GM23338 (cell line): ENCODE measurements at regions not wholly inside any gene's neighbourhood (a gene's known extent, or its start where the extent isn't known, plus 50 kb on each side); places are given as distances from the start of the nearest gene placed in this dataset.

ENCODE experiments used
- ATAC-seq: fragments of 200-7000 bp; cut with Tn5 transposase; 3 replicates; pipeline ENCODE4 v1.9.1; 2020
- DNase-seq: peaks from one replicate; pipeline ENCODE4 v3.0.0-alpha.2; 2015; ENCODE audit warnings: low spot score
- H2AFZ ChIP-seq: fragments of 200-600 bp; sonication (generic); 2 replicates; pipeline ENCODE4 v1.8.0; 2016; ENCODE audit warnings: antibody characterized with exemption, mild to moderate bottlenecking, moderate library complexity
- H3F3A ChIP-seq: fragments of 200-600 bp; sonication (generic); replicated peaks from 2 replicates; pipeline ENCODE4 v1.8.0; 2017; ENCODE audit warnings: antibody characterized with exemption, mixed run types, low read depth
- H3K27ac ChIP-seq: fragments of 200-600 bp; sonication (generic); 2 replicates; pipeline ENCODE4 v1.6.1; 2016; ENCODE audit warnings: low read depth
- H3K27me3 ChIP-seq: fragments of 200-600 bp; sonication (generic); 2 replicates; pipeline ENCODE4 v1.8.0; 2016; ENCODE audit warnings: mild to moderate bottlenecking, mixed run types, moderate library complexity; ENCODE audit not compliant: insufficient read depth
- H3K36me3 ChIP-seq: fragments of 200-600 bp; sonication (generic); 2 replicates; pipeline ENCODE4 v1.8.0; 2016; ENCODE audit warnings: mild to moderate bottlenecking; ENCODE audit not compliant: insufficient read depth
- H3K4me1 ChIP-seq: fragments of 200-600 bp; sonication (generic); 2 replicates; pipeline ENCODE4 v1.8.0; 2016; ENCODE audit warnings: mild to moderate bottlenecking, moderate library complexity; ENCODE audit not compliant: insufficient read depth
- H3K4me2 ChIP-seq: fragments of 200-600 bp; sonication (generic); 2 replicates; pipeline ENCODE4 v1.7.1; 2017; ENCODE audit warnings: mixed run types
- H3K4me3 ChIP-seq: fragments of 200-600 bp; sonication (generic); 2 replicates; pipeline ENCODE4 v1.6.1; 2016; ENCODE audit warnings: mixed run types
- H3K79me2 ChIP-seq: fragments of 200-600 bp; sonication (generic); replicated peaks from 2 replicates; pipeline ENCODE4 v1.8.0; 2017; ENCODE audit warnings: mild to moderate bottlenecking; ENCODE audit not compliant: insufficient read depth
- H3K9me2 ChIP-seq: fragments of 200-600 bp; sonication (generic); 2 replicates; pipeline ENCODE4 v1.8.0; 2017; ENCODE audit not compliant: insufficient read depth
- H4K20me1 ChIP-seq: fragments of 200-600 bp; sonication (generic); replicated peaks from 2 replicates; pipeline ENCODE4 v1.8.0; 2017; ENCODE audit warnings: mild to moderate bottlenecking; ENCODE audit not compliant: insufficient read depth
- H3K27ac Mint-ChIP-seq: 2 replicates; pipeline ENCODE4 v1.8.0; 2020; ENCODE audit warnings: inconsistent platforms, mild to moderate bottlenecking, moderate library complexity, mixed read lengths
- H3K27me3 Mint-ChIP-seq: 3 replicates; pipeline ENCODE4 v1.8.0; 2022; ENCODE audit warnings: low read depth, mild to moderate bottlenecking, moderate library complexity, mixed read lengths, inconsistent platforms; ENCODE audit not compliant: insufficient read depth, poor library complexity
- H3K36me3 Mint-ChIP-seq: 3 replicates; pipeline ENCODE4 v1.8.0; 2021; ENCODE audit warnings: low read depth, mild to moderate bottlenecking, inconsistent platforms, moderate library complexity, mixed read lengths
- H3K4me1 Mint-ChIP-seq: 3 replicates; pipeline ENCODE4 v1.8.0; 2020; ENCODE audit warnings: mild to moderate bottlenecking, inconsistent platforms, mixed read lengths
- H3K4me3 Mint-ChIP-seq: 3 replicates; pipeline ENCODE4 v1.8.0; 2021; ENCODE audit warnings: moderate library complexity, mild to moderate bottlenecking, inconsistent platforms, mixed read lengths
- H3K9me3 Mint-ChIP-seq: 3 replicates; pipeline ENCODE4 v1.8.0; 2020; ENCODE audit warnings: moderate library complexity, mild to moderate bottlenecking, inconsistent platforms, mixed read lengths
- CREB1 ChIP-seq: fragments of 250-450 bp; sonication (Bioruptor Pico); IDR thresholded peaks from 2 replicates; pipeline ENCODE4 v1.5.0; 2020; ENCODE audit warnings: low read depth, mild to moderate bottlenecking, moderate library complexity
- EZH2 ChIP-seq: fragments of 200-600 bp; sonication (generic); IDR thresholded peaks from one replicate; pipeline ENCODE4 v1.8.0; 2017; ENCODE audit warnings: antibody characterized with exemption, mild to moderate bottlenecking, low read depth; ENCODE audit not compliant: unreplicated experiment
- EZH2phosphoT487 ChIP-seq: fragments of 200-600 bp; sonication (generic); IDR thresholded peaks from one replicate; pipeline ENCODE4 v1.8.1; 2018; ENCODE audit warnings: antibody characterized with exemption; ENCODE audit not compliant: unreplicated experiment
- JUNB ChIP-seq: IDR thresholded peaks from one replicate; pipeline ENCODE4 v1.6.1; 2016; ENCODE audit warnings: antibody characterized with exemption; ENCODE audit not compliant: unreplicated experiment
- NANOG ChIP-seq: IDR thresholded peaks from 2 replicates; pipeline ENCODE4 v1.6.1; 2016; ENCODE audit warnings: antibody characterized with exemption, borderline replicate concordance
- POLR2AphosphoS5 ChIP-seq: IDR thresholded peaks from 2 replicates; pipeline ENCODE4 v1.6.1; 2016; ENCODE audit warnings: antibody characterized with exemption, low read depth
- STAT1 ChIP-seq: IDR thresholded peaks from one replicate; pipeline ENCODE4 v1.6.1; 2016; ENCODE audit warnings: antibody characterized with exemption; ENCODE audit not compliant: unreplicated experiment
- ZNF114 ChIP-seq: fragments of 250-450 bp; sonication (Bioruptor Pico); IDR thresholded peaks from 2 replicates; pipeline ENCODE4 v1.5.0; 2020; ENCODE audit warnings: mild to moderate bottlenecking, moderate library complexity
- ZNF331 ChIP-seq: fragments of 250-450 bp; sonication (Bioruptor Pico); IDR thresholded peaks from 2 replicates; pipeline ENCODE4 v1.5.0; 2020; ENCODE audit warnings: low read depth, mild to moderate bottlenecking, moderate library complexity
- TF ChIP-seq, protein P1 (sequence below): IDR thresholded peaks from 2 replicates; pipeline ENCODE4 v1.6.1; 2016; ENCODE audit warnings: antibody characterized with exemption
- TF ChIP-seq, protein P2 (sequence below): fragments of 250-450 bp; sonication (Bioruptor Pico); IDR thresholded peaks from 2 replicates; pipeline ENCODE4 v1.5.0; 2020; ENCODE audit warnings: mild to moderate bottlenecking, moderate library complexity
- TF ChIP-seq, protein P3 (sequence below): IDR thresholded peaks from one replicate; pipeline ENCODE4 v1.6.1; 2018; ENCODE audit warnings: antibody characterized with exemption; ENCODE audit not compliant: unreplicated experiment
- TF ChIP-seq, protein P4 (sequence below), 2 experiments: fragments of 200-600 bp in 1 of 2; sonication (generic) in 1 of 2; conservative IDR thresholded peaks; 2 replicates each; pipeline versions ENCODE4 v1.5.1 to v1.6.1; 2016 to 2017; ENCODE audit warnings: antibody characterized with exemption in 2 of 2, low read depth in 2 of 2, mild to moderate bottlenecking in 2 of 2, moderate library complexity in 1 of 2

DNA sequence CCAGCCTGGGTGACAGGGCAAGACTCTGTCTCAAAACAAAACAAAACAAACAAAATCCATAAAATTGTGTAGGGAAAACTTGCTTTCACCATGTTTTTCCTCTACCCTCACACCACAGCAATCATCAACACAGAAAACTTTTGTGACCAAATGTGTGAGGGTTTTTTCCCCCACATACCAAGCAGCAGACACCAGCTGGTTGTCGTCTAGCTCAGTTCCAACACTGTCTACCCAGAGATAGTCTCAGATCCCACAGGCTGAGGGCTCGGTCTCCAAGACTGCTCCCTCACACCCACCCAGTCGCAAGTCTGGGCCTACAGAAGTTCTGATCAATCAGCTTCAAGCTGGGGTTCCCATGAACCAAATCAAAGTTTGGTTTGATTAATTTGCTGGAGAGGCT lies 322.4 kb upstream of the MAGI2 start:
- Histone ChIP-seq H3K79me2 (no peaks in the 10 kb centered on the region), H3K9me2 (no peaks in the 10 kb centered on the region), H3K4me2 (no peak overlapping the region), H3K27ac (no peak overlapping the region), H3K27me3 (no peaks in the 10 kb centered on the region), H3F3A (no peaks in the 10 kb centered on the region), H3K4me1 (no peaks in the 10 kb centered on the region), H2AFZ (no peak overlapping the region), H3K36me3 (no peaks in the 10 kb centered on the region), H4K20me1 (no peaks in the 10 kb centered on the region), H3K4me3 (no peak overlapping the region)
- no peak overlapping the region for H3K27ac Mint-ChIP-seq
- H3K4me3 Mint-ChIP-seq: no peak overlapping the region
- no peak for TF ChIP-seq STAT1
- TF ChIP-seq, protein P1, sequence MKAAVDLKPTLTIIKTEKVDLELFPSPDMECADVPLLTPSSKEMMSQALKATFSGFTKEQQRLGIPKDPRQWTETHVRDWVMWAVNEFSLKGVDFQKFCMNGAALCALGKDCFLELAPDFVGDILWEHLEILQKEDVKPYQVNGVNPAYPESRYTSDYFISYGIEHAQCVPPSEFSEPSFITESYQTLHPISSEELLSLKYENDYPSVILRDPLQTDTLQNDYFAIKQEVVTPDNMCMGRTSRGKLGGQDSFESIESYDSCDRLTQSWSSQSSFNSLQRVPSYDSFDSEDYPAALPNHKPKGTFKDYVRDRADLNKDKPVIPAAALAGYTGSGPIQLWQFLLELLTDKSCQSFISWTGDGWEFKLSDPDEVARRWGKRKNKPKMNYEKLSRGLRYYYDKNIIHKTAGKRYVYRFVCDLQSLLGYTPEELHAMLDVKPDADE: no peak
- TF ChIP-seq NANOG: no peak
- TF ChIP-seq ZNF331 (CRISPR knock-in tag): no peak
- TF ChIP-seq, protein P2, sequence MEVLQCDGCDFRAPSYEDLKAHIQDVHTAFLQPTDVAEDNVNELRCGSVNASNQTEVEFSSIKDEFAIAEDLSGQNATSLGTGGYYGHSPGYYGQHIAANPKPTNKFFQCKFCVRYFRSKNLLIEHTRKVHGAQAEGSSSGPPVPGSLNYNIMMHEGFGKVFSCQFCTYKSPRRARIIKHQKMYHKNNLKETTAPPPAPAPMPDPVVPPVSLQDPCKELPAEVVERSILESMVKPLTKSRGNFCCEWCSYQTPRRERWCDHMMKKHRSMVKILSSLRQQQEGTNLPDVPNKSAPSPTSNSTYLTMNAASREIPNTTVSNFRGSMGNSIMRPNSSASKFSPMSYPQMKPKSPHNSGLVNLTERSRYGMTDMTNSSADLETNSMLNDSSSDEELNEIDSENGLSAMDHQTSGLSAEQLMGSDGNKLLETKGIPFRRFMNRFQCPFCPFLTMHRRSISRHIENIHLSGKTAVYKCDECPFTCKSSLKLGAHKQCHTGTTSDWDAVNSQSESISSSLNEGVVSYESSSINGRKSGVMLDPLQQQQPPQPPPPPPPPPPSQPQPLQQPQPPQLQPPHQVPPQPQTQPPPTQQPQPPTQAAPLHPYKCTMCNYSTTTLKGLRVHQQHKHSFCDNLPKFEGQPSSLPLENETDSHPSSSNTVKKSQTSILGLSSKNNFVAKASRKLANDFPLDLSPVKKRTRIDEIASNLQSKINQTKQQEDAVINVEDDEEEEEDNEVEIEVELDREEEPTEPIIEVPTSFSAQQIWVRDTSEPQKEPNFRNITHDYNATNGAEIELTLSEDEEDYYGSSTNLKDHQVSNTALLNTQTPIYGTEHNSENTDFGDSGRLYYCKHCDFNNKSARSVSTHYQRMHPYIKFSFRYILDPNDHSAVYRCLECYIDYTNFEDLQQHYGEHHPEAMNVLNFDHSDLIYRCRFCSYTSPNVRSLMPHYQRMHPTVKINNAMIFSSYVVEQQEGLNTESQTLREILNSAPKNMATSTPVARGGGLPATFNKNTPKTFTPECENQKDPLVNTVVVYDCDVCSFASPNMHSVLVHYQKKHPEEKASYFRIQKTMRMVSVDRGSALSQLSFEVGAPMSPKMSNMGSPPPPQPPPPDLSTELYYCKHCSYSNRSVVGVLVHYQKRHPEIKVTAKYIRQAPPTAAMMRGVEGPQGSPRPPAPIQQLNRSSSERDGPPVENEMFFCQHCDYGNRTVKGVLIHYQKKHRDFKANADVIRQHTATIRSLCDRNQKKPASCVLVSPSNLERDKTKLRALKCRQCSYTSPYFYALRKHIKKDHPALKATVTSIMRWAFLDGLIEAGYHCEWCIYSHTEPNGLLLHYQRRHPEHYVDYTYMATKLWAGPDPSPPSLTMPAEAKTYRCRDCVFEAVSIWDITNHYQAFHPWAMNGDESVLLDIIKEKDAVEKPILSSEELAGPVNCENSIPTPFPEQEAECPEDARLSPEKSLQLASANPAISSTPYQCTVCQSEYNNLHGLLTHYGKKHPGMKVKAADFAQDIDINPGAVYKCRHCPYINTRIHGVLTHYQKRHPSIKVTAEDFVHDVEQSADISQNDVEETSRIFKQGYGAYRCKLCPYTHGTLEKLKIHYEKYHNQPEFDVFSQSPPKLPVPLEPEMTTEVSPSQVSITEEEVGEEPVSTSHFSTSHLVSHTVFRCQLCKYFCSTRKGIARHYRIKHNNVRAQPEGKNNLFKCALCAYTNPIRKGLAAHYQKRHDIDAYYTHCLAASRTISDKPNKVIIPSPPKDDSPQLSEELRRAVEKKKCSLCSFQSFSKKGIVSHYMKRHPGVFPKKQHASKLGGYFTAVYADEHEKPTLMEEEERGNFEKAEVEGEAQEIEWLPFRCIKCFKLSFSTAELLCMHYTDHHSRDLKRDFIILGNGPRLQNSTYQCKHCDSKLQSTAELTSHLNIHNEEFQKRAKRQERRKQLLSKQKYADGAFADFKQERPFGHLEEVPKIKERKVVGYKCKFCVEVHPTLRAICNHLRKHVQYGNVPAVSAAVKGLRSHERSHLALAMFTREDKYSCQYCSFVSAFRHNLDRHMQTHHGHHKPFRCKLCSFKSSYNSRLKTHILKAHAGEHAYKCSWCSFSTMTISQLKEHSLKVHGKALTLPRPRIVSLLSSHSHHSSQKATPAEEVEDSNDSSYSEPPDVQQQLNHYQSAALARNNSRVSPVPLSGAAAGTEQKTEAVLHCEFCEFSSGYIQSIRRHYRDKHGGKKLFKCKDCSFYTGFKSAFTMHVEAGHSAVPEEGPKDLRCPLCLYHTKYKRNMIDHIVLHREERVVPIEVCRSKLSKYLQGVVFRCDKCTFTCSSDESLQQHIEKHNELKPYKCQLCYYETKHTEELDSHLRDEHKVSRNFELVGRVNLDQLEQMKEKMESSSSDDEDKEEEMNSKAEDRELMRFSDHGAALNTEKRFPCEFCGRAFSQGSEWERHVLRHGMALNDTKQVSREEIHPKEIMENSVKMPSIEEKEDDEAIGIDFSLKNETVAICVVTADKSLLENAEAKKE (CRISPR knock-in tag): no peak
- TF ChIP-seq EZH2: no peak
- TF ChIP-seq ZNF114 (CRISPR knock-in tag): no peak
- TF ChIP-seq JUNB: no peak
- TF ChIP-seq, protein P3, sequence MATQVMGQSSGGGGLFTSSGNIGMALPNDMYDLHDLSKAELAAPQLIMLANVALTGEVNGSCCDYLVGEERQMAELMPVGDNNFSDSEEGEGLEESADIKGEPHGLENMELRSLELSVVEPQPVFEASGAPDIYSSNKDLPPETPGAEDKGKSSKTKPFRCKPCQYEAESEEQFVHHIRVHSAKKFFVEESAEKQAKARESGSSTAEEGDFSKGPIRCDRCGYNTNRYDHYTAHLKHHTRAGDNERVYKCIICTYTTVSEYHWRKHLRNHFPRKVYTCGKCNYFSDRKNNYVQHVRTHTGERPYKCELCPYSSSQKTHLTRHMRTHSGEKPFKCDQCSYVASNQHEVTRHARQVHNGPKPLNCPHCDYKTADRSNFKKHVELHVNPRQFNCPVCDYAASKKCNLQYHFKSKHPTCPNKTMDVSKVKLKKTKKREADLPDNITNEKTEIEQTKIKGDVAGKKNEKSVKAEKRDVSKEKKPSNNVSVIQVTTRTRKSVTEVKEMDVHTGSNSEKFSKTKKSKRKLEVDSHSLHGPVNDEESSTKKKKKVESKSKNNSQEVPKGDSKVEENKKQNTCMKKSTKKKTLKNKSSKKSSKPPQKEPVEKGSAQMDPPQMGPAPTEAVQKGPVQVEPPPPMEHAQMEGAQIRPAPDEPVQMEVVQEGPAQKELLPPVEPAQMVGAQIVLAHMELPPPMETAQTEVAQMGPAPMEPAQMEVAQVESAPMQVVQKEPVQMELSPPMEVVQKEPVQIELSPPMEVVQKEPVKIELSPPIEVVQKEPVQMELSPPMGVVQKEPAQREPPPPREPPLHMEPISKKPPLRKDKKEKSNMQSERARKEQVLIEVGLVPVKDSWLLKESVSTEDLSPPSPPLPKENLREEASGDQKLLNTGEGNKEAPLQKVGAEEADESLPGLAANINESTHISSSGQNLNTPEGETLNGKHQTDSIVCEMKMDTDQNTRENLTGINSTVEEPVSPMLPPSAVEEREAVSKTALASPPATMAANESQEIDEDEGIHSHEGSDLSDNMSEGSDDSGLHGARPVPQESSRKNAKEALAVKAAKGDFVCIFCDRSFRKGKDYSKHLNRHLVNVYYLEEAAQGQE: no peak
- TF ChIP-seq POLR2AphosphoS5: no peak
- no peak for TF ChIP-seq CREB1 (CRISPR knock-in tag)
- TF ChIP-seq EZH2phosphoT487: no peak
- TF ChIP-seq, protein P4, sequence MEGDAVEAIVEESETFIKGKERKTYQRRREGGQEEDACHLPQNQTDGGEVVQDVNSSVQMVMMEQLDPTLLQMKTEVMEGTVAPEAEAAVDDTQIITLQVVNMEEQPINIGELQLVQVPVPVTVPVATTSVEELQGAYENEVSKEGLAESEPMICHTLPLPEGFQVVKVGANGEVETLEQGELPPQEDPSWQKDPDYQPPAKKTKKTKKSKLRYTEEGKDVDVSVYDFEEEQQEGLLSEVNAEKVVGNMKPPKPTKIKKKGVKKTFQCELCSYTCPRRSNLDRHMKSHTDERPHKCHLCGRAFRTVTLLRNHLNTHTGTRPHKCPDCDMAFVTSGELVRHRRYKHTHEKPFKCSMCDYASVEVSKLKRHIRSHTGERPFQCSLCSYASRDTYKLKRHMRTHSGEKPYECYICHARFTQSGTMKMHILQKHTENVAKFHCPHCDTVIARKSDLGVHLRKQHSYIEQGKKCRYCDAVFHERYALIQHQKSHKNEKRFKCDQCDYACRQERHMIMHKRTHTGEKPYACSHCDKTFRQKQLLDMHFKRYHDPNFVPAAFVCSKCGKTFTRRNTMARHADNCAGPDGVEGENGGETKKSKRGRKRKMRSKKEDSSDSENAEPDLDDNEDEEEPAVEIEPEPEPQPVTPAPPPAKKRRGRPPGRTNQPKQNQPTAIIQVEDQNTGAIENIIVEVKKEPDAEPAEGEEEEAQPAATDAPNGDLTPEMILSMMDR (conservative IDR thresholded peaks at IDR 0.05; ENCODE audit: low read depth in 2 of 2): no peak
- ATAC-seq: no peak
- no peaks in the 10 kb centered on the region for H3K36me3 Mint-ChIP-seq
- H3K9me3 Mint-ChIP-seq: no peaks in the 10 kb centered on the region
- H3K4me1 Mint-ChIP-seq: no peaks in the 10 kb centered on the region
- H3K27me3 Mint-ChIP-seq: no peaks in the 10 kb centered on the region
- no peak for DNase-seq
